CD4-positive, alpha-beta T cell (primary cell): ENCODE measurements at regions not wholly inside any gene's neighbourhood (a gene's known extent, or its start where the extent isn't known, plus 50 kb on each side); places are given as distances from the start of the nearest gene placed in this dataset.

Experiments used
- ATAC-seq: fragments of 200-7000 bp; cut with Tn5 transposase; one replicate; pipeline ENCODE4 v1.10.0; 2022; ENCODE audit warnings: mild to moderate bottlenecking; ENCODE audit not compliant: poor library complexity
- CTCF ChIA-PET: fragments of 350-600 bp; sonication (Branson Sonifier 250); formaldehyde crosslinking; loops from one replicate; lab custom pipeline; 2021; ENCODE audit warnings: antibody characterized with exemption, inconsistent platforms; lab: Charles Lee
- POLR2A ChIA-PET: fragments of 350-600 bp; sonication (Branson Sonifier 250); formaldehyde crosslinking; loops from one replicate; lab custom pipeline; 2021; ENCODE audit warnings: antibody characterized with exemption, inconsistent platforms; lab: Charles Lee
- DNase-seq, 14 experiments: peaks; one replicate each; pipeline ENCODE4 v3.0.0-alpha.2; 2013 to 2020; ENCODE audit warnings: mixed read lengths in 2 of 14
- H3K27ac ChIP-seq, 2 donors: one replicate each; pipeline versions ENCODE4 v1.5.1 to v1.7.0; 2013; ENCODE audit warnings: low read length in 2 of 2, low read depth in 1 of 2, mild to moderate bottlenecking in 1 of 2
- H3K27me3 ChIP-seq, 2 experiments: 1 replicate in 1 of 2; 2 replicates in 1 of 2; pipeline versions ENCODE4 v1.6.1 to v1.7.0; 2013; ENCODE audit warnings: low read length in 2 of 2, control low read depth in 1 of 2, mild to moderate bottlenecking in 1 of 2, moderate library complexity in 1 of 2; ENCODE audit not compliant: insufficient read depth in 2 of 2, control insufficient read depth in 1 of 2
- H3K36me3 ChIP-seq: one replicate; pipeline ENCODE4 v1.6.1; 2013; ENCODE audit warnings: low read length, control low read depth; ENCODE audit not compliant: insufficient read depth
- H3K4me1 ChIP-seq: one replicate; pipeline ENCODE4 v1.6.1; 2013; ENCODE audit warnings: low read length, control low read depth; ENCODE audit not compliant: insufficient read depth
- H3K4me3 ChIP-seq: one replicate; pipeline ENCODE4 v1.5.1; 2013; ENCODE audit warnings: mild to moderate bottlenecking, low read length, moderate library complexity
- H3K9me3 ChIP-seq, 2 experiments: 1 replicate in 1 of 2; 2 replicates in 1 of 2; pipeline versions ENCODE4 v1.6.1 to v1.7.0; 2013; ENCODE audit warnings: low read length in 2 of 2, mild to moderate bottlenecking in 2 of 2, control low read depth in 1 of 2, moderate library complexity in 1 of 2; ENCODE audit not compliant: control insufficient read depth in 1 of 2, insufficient read depth in 1 of 2
- H3K27ac Mint-ChIP-seq: one replicate; pipeline ENCODE4 v1.8.0; 2020; ENCODE audit warnings: mixed read lengths
- H3K27me3 Mint-ChIP-seq: one replicate; pipeline ENCODE4 v1.8.0; 2021; ENCODE audit warnings: mixed read lengths
- H3K36me3 Mint-ChIP-seq: one replicate; pipeline ENCODE4 v1.8.0; 2021; ENCODE audit warnings: low read depth, mixed read lengths
- H3K4me1 Mint-ChIP-seq: one replicate; pipeline ENCODE4 v1.8.0; 2021; ENCODE audit warnings: low read depth, mixed read lengths
- H3K4me3 Mint-ChIP-seq: one replicate; pipeline ENCODE4 v1.8.0; 2020; ENCODE audit warnings: mild to moderate bottlenecking, mixed read lengths
- H3K9me3 Mint-ChIP-seq: one replicate; pipeline ENCODE4 v1.8.0; 2020; ENCODE audit warnings: mixed read lengths
- intact Hi-C, 2 experiments: fragments of 100-400 bp; cut with DNase I in 1 of 2; cut with micrococcal nuclease in 1 of 2; formaldehyde crosslinking; loops; one replicate each; pipeline versions ENCODE4 v1.15.1 to v1.9.0; 2023 to 2025; cut with DNase I, micrococcal nuclease
- TF ChIP-seq, protein P1 (sequence below): fragments of 200-600 bp; IDR thresholded peaks from one replicate; pipeline ENCODE4 v1.8.0; 2022; ENCODE audit warnings: antibody characterized with exemption, mild to moderate bottlenecking

DNA sequence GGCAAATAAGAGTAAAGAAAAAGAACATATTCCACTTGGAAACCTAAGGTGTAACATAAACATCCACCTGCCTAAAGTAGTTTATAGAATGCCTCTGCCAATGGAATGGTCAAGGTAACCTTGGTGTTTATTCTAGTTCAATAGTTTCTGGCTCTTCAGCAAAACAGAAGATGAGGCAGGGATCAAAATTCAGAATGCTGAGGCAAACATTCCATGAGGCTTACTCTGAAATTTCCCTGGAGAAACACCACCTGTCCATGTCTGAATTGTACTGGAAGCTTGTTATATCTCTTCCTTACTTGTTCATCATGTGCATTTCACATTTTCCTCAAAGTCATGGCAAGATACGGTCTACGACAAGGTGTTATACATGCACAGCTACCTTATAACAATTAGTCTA is 1862.4 kb upstream of the ACO1 start:
- TF ChIP-seq, protein P1, sequence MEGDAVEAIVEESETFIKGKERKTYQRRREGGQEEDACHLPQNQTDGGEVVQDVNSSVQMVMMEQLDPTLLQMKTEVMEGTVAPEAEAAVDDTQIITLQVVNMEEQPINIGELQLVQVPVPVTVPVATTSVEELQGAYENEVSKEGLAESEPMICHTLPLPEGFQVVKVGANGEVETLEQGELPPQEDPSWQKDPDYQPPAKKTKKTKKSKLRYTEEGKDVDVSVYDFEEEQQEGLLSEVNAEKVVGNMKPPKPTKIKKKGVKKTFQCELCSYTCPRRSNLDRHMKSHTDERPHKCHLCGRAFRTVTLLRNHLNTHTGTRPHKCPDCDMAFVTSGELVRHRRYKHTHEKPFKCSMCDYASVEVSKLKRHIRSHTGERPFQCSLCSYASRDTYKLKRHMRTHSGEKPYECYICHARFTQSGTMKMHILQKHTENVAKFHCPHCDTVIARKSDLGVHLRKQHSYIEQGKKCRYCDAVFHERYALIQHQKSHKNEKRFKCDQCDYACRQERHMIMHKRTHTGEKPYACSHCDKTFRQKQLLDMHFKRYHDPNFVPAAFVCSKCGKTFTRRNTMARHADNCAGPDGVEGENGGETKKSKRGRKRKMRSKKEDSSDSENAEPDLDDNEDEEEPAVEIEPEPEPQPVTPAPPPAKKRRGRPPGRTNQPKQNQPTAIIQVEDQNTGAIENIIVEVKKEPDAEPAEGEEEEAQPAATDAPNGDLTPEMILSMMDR = no peak
- Histone ChIP-seq H3K9me3 (no peaks in the 10 kb centered on the region), H3K4me1 (no peaks in the 10 kb centered on the region), H3K27ac (no peak overlapping the region), H3K36me3 (no peaks in the 10 kb centered on the region), H3K27me3 (no peaks in the 10 kb centered on the region), H3K4me3 (no peak overlapping the region)
- ATAC-seq (no peak), DNase-seq (no peak)
- H3K36me3 Mint-ChIP-seq = no peaks in the 10 kb centered on the region
- no peaks in the 10 kb centered on the region for H3K4me1 Mint-ChIP-seq
- CTCF ChIA-PET = no interaction called here
- POLR2A ChIA-PET = no interaction called here
- no peaks in the 10 kb centered on the region for H3K9me3 Mint-ChIP-seq
- H3K4me3 Mint-ChIP-seq = no peak overlapping the region
- H3K27me3 Mint-ChIP-seq = no peaks in the 10 kb centered on the region
- intact Hi-C loops = no loop called here
- H3K27ac Mint-ChIP-seq = no peak overlapping the region

DNA sequence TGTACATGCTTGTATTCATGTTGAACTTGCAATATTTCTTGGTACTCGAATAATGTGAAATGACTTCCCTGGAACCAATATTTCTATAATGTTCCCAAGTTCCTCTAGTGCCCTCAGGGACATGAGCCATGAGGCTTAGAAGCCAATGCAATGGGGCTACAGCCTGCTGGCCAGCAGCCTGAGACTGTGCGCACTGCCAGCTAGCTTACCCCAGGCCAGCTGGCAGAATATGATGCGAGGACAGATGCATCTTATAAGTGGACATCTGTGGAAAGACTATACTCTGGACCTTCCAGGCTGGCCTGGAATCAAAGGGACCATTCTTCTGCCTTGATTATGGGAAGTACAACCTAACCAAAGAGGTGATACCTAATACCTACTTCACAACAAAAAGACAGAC is 1862.0 kb upstream of the ACO1 start:
- H3K4me3 Mint-ChIP-seq = no peak overlapping the region
- no peaks in the 10 kb centered on the region for H3K9me3 ChIP-seq
- no peaks in the 10 kb centered on the region for H3K27me3 Mint-ChIP-seq
- H3K27ac Mint-ChIP-seq = no peak overlapping the region
- H3K27ac ChIP-seq = no peak overlapping the region
- no peaks in the 10 kb centered on the region for H3K36me3 Mint-ChIP-seq
- no peaks in the 10 kb centered on the region for H3K9me3 Mint-ChIP-seq
- ATAC-seq = no peak
- TF ChIP-seq, protein P1 = no peak
- intact Hi-C loops = no loop called here
- ChIA-PET CTCF (no interaction called here), POLR2A (no interaction called here)
- H3K36me3 ChIP-seq = no peaks in the 10 kb centered on the region
- no peaks in the 10 kb centered on the region for H3K27me3 ChIP-seq
- DNase-seq = no peak
- no peak overlapping the region for H3K4me3 ChIP-seq
- no peaks in the 10 kb centered on the region for H3K4me1 ChIP-seq
- H3K4me1 Mint-ChIP-seq = no peaks in the 10 kb centered on the region

DNA sequence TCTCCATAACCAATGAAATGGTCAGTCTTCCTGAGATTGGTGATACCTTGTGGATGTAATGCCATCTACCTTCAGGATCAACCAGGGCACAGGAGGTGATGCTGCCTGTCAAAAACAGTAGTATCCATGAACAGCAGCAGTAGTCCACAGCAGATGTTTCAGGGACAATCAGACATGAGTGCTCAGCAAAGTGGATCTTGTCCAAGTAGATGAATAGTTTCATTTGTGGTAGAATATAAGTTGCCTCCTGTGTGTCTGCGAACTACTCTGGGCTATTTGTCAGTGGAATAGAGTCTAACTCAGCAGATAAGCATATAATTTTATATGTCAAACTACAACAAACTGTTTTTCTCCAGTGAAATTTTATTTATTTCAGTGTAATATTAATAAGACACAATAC is 1860.1 kb upstream of the ACO1 start:
- no peaks in the 10 kb centered on the region for H3K36me3 ChIP-seq

More for the DNA sequence above, 1860.1 kb upstream of the ACO1 start:
- no peaks in the 10 kb centered on the region for H3K4me1 Mint-ChIP-seq
- Histone ChIP-seq H3K9me3 (no peaks in the 10 kb centered on the region), H3K4me3 (no peak overlapping the region), H3K27me3 (no peaks in the 10 kb centered on the region), H3K27ac (no peak overlapping the region), H3K4me1 (no peaks in the 10 kb centered on the region)
- intact Hi-C loops = no loop called here
- TF ChIP-seq, protein P1 = no peak
- H3K4me3 Mint-ChIP-seq = no peak overlapping the region
- no peaks in the 10 kb centered on the region for H3K9me3 Mint-ChIP-seq
- no peak overlapping the region for H3K27ac Mint-ChIP-seq
- ATAC-seq (no peak), DNase-seq (no peak)
- ChIA-PET POLR2A (no interaction called here), CTCF (no interaction called here)
- H3K27me3 Mint-ChIP-seq = no peaks in the 10 kb centered on the region
- H3K36me3 Mint-ChIP-seq = no peaks in the 10 kb centered on the region
